AG10803 (cell line): ENCODE measurements at regions not wholly inside any gene's neighbourhood (a gene's known extent, or its start where the extent isn't known, plus 50 kb on each side); places are given as distances from the start of the nearest gene placed in this dataset.

ENCODE experiments used
- DNase-seq: peaks from one replicate; pipeline ENCODE4 v3.0.0; 2010; ENCODE audit warnings: low read depth
- H3K4me3 ChIP-seq: 2 replicates; pipeline ENCODE4 v1.5.1; 2011; ENCODE audit warnings: mild to moderate bottlenecking, low read length, control low read depth
- CTCF ChIP-seq: conservative IDR thresholded peaks from 2 replicates; pipeline ENCODE4 v1.5.1; 2011; ENCODE audit warnings: mild to moderate bottlenecking, low read length, control low read depth, inconsistent platforms

- H3K4me3 ChIP-seq, result no peak overlapping the region
- no peak for DNase-seq
- TF ChIP-seq CTCF, result no peak
Measured at GRCh38 chr13:85216576-85216975, 582.6 kb downstream of the SLITRK6 start.

GRCh38 chr13:85212692-85213091 lies 586.5 kb downstream of the SLITRK6 start:
- TF ChIP-seq CTCF, result no peak
- H3K4me3 ChIP-seq, result no peak overlapping the region
- DNase-seq, result no peak

- no peak for TF ChIP-seq CTCF
- H3K4me3 ChIP-seq, result no peak overlapping the region
- DNase-seq, result no peak
Measured at GRCh38 chr13:85204668-85205344, 594.4 kb downstream of the SLITRK6 start.

GRCh38 chr13:85197431-85197830 lies 601.8 kb downstream of the SLITRK6 start:
- no peak for DNase-seq
- H3K4me3 ChIP-seq, result no peak overlapping the region
- TF ChIP-seq CTCF, result no peak

GRCh38 chr13:85194482-85194881 lies 604.7 kb downstream of the SLITRK6 start:
- TF ChIP-seq CTCF, result no peak
- H3K4me3 ChIP-seq, result no peak overlapping the region
- no peak for DNase-seq

GRCh38 chr13:85191996-85192718 lies 607.1 kb downstream of the SLITRK6 start:
- no peak for TF ChIP-seq CTCF
- no peak overlapping the region for H3K4me3 ChIP-seq
- DNase-seq, result no peak
